GM12872 (cell line): ENCODE measurements at regions not wholly inside any gene's neighbourhood (a gene's known extent, or its start where the extent isn't known, plus 50 kb on each side); places are given as distances from the start of the nearest gene placed in this dataset.

ENCODE experiments used
- TF ChIP-seq, protein P1 (sequence below): IDR thresholded peaks from 3 replicates; pipeline ENCODE4 v1.5.1; 2011; ENCODE audit warnings: low read depth, mild to moderate bottlenecking, low read length, moderate library complexity; ENCODE audit not compliant: insufficient read depth

DNA sequence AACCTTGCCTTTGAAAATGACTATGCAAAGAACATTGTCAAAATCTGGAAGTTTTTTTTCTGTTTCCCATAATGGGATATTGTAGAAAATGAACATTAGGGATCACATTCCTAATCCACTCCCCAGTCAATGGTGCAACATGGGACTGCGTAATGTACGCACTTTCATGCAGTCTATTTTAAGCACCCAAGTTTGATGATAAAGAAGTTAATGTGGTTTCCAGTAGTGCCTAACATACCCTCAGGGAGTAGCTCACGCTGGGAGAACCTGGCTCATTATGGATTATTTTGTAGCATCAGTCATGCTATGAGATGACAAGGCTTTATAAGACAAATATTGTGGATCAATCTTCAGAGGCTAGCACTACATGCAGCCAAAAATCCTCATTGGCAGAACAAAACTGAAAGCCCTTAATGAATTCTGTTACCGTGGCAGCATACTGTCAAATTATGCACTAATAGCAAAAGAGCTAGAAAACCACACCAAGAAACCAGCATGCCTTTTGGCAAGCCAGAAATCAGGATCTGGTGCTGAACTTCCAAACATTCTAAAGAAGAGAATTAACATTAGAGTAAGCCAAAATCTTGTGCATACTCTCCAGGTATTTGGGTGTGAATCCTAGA is 1392.8 kb upstream of the TENM3 start:
- TF ChIP-seq, protein P1, sequence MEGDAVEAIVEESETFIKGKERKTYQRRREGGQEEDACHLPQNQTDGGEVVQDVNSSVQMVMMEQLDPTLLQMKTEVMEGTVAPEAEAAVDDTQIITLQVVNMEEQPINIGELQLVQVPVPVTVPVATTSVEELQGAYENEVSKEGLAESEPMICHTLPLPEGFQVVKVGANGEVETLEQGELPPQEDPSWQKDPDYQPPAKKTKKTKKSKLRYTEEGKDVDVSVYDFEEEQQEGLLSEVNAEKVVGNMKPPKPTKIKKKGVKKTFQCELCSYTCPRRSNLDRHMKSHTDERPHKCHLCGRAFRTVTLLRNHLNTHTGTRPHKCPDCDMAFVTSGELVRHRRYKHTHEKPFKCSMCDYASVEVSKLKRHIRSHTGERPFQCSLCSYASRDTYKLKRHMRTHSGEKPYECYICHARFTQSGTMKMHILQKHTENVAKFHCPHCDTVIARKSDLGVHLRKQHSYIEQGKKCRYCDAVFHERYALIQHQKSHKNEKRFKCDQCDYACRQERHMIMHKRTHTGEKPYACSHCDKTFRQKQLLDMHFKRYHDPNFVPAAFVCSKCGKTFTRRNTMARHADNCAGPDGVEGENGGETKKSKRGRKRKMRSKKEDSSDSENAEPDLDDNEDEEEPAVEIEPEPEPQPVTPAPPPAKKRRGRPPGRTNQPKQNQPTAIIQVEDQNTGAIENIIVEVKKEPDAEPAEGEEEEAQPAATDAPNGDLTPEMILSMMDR: no peak

- TF ChIP-seq, protein P1: no peak
Measured at GRCh38 chr4:180852738-180853137, 1390.5 kb upstream of the TENM3 start.

- TF ChIP-seq, protein P1: no peak
Measured at GRCh38 chr4:180855184-180855583, 1388.0 kb upstream of the TENM3 start.

DNA sequence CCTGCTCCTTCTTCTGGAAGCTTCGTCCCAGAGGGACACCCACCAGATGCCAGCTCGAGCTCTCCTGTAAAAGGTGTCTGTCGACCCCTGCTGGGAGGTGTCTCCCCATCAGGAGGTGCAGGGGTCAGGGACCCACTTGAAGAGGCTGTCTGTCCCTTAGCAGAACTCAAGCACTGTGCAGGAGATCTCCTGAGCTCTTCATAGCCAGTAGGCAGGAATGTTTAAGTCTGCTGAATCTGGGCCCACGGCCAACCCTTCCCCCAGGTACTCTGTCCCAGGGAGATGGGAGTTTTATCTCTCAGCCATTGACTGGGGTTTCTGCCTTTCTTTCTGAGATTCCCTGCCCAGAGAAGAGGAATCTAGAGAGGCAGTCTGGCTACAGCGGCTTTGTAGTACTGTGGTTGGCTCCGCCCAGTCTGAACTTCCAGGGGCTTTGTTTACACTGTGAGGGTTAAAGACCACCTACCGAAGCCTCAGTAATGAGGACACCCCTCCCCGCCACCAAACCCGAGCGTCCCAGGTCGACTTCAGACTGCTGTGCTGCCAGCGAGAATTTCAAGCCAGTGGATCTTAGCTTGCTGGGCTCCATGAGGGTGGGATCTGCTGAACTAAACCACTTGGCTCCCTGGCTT is 1383.0 kb upstream of the TENM3 start:
- TF ChIP-seq, protein P1: no peak

- TF ChIP-seq, protein P1: no peak
Measured at GRCh38 chr4:180861651-180862050, 1381.6 kb upstream of the TENM3 start.

DNA sequence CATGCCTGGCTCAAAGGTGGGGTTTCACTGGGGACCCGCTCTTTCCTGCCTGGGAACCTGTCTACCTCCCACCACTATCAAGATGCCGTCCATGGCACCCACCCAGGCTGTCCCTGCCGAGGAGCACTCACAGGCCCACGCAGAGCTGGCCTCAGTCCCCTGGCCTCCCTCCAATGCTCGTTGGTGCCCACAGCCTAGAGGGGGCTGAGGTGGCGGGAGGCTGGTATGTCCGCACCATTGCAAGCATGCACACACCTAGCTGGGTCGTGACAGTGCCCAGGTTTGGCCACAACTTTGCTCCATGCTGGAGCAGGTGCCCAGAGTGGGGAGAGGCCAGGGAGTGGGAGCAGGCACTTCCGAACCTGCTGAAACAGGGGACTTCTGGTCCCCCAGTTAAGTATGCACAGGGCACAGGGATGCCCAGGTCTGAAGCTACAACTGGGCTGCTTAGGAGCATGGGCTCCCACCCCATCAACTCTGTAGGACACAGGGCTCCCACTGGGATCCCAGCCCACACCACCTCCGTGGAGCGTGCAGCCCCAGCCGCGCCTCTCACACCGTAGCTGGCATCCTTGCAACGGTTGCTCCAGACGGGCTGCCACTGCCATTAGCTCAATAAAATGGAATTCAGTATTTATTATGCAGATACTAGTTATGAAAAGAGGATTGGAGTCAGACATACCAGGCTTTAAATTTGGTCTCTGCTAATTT is 1376.1 kb upstream of the TENM3 start:
- TF ChIP-seq, protein P1: no peak

DNA sequence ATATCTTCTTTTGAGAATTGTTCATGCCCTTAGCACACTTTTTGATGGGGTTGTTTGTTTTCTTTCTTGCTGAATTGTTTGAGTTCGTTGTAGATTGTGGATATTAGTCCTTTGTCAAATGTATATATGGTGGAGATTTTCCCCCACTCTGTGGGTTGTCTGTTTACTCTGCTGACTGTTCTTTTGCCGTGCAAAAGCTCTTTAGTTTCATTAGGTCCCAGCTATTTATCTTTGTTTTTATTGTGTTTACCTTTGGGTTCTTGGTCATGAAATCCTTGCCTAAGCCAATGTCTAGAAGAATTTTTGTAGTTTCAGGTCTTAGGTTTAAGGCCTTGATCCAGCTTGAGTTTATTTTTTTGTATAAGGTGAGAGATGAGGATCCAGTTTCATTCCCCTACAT is 1372.6 kb upstream of the TENM3 start:
- TF ChIP-seq, protein P1: no peak
